ENCODE measurements at regions not wholly inside any gene's neighbourhood (a gene's known extent, or its start where the extent isn't known, plus 50 kb on each side); places are given as distances from the start of the nearest gene placed in this dataset.

GRCh38 chr6:40340957-40341356 is 246.2 kb downstream of the LRFN2 start:
- Histone ChIP-seq H3K36me3 (no peaks in the 10 kb centered on the region), H3K4me1 (replicated peaks) (no peaks in the 10 kb centered on the region), H3K27me3 (replicated peaks; ENCODE audit: insufficient read depth) (peaks cover 4% of the 10 kb centered on the region), H3K4me3 (no peak overlapping the region), H3K9me3 (no peaks in the 10 kb centered on the region), H3K27ac (no peak overlapping the region)
- intact Hi-C loops (cut with DNase I): no loop called here
- TF ChIP-seq CTCF (IDR thresholded peaks at IDR 0.05) (no peak), POLR2A (IDR thresholded peaks at IDR 0.05) (no peak), POLR2AphosphoS5 (IDR thresholded peaks at IDR 0.05) (no peak)
- no peak for DNase-seq (ENCODE audit: low spot score)
- 77% methylated on average over 6 of the region's 6 CpGs for WGBS

GRCh38 chr6:40340196-40340595 is 247.0 kb downstream of the LRFN2 start:
- Histone ChIP-seq H3K27ac (no peak overlapping the region), H3K4me1 (replicated peaks) (no peaks in the 10 kb centered on the region), H3K27me3 (replicated peaks; ENCODE audit: insufficient read depth) (peaks cover 7% of the 10 kb centered on the region), H3K9me3 (no peaks in the 10 kb centered on the region), H3K4me3 (no peak overlapping the region), H3K36me3 (no peaks in the 10 kb centered on the region)
- intact Hi-C loops (cut with DNase I): no loop called here
- TF ChIP-seq POLR2A (IDR thresholded peaks at IDR 0.05) (no peak), POLR2AphosphoS5 (IDR thresholded peaks at IDR 0.05) (no peak), CTCF (IDR thresholded peaks at IDR 0.05) (no peak)
- no peak for DNase-seq (ENCODE audit: low spot score)
- WGBS: 86% methylated on average over 8 of the region's 8 CpGs

- intact Hi-C loops (cut with DNase I): no loop called here
- no peak for DNase-seq (ENCODE audit: low spot score)
- Histone ChIP-seq H3K27me3 (replicated peaks; ENCODE audit: insufficient read depth) (peaks cover 7% of the 10 kb centered on the region), H3K4me3 (no peak overlapping the region), H3K27ac (no peak overlapping the region), H3K4me1 (replicated peaks) (no peaks in the 10 kb centered on the region), H3K36me3 (no peaks in the 10 kb centered on the region), H3K9me3 (no peaks in the 10 kb centered on the region)
- WGBS: 92% methylated on average over 7 of the region's 7 CpGs
- TF ChIP-seq POLR2AphosphoS5 (IDR thresholded peaks at IDR 0.05) (no peak), POLR2A (IDR thresholded peaks at IDR 0.05) (no peak), CTCF (IDR thresholded peaks at IDR 0.05) (no peak)
These were observed 248.9 kb downstream of the LRFN2 start for GRCh38 chr6:40338306-40338705.

- DNase-seq (ENCODE audit: low spot score): no peak
- H3K27ac ChIP-seq: no peak overlapping the region
- H3K4me1 ChIP-seq (replicated peaks): no peaks in the 10 kb centered on the region
- peaks cover 7% of the 10 kb centered on the region for H3K27me3 ChIP-seq (replicated peaks; ENCODE audit: insufficient read depth)
- H3K36me3 ChIP-seq: no peaks in the 10 kb centered on the region
- intact Hi-C loops (cut with DNase I): no loop called here
- no peak overlapping the region for H3K4me3 ChIP-seq
- no peaks in the 10 kb centered on the region for H3K9me3 ChIP-seq
- TF ChIP-seq POLR2AphosphoS5 (IDR thresholded peaks at IDR 0.05) (no peak), CTCF (IDR thresholded peaks at IDR 0.05) (no peak), POLR2A (IDR thresholded peaks at IDR 0.05) (no peak)
- WGBS: 77% methylated on average over 10 of the region's 10 CpGs
These were observed 250.0 kb downstream of the LRFN2 start for GRCh38 chr6:40336940-40337760.

GRCh38 chr6:40336296-40336695 is 250.9 kb downstream of the LRFN2 start:
- no peak for DNase-seq (ENCODE audit: low spot score)
- Histone ChIP-seq H3K4me3 (no peak overlapping the region), H3K36me3 (no peaks in the 10 kb centered on the region), H3K27me3 (replicated peaks; ENCODE audit: insufficient read depth) (peaks cover 7% of the 10 kb centered on the region), H3K27ac (no peak overlapping the region), H3K4me1 (replicated peaks) (no peaks in the 10 kb centered on the region), H3K9me3 (no peaks in the 10 kb centered on the region)
- TF ChIP-seq CTCF (IDR thresholded peaks at IDR 0.05) (no peak), POLR2A (IDR thresholded peaks at IDR 0.05) (no peak), POLR2AphosphoS5 (IDR thresholded peaks at IDR 0.05) (no peak)
- 87% methylated on average over 1 of the region's 1 CpG for WGBS
- intact Hi-C loops (cut with DNase I): no loop called here
